ENCODE measurements at regions not wholly inside any gene's neighbourhood (a gene's known extent, or its start where the extent isn't known, plus 50 kb on each side); places are given as distances from the start of the nearest gene placed in this dataset.
"Not testable (repeated sequence)": the region's sequence is repeated elsewhere in the genome, so short reads cannot be mapped to it uniquely, and the experiment has no call there.

DNA sequence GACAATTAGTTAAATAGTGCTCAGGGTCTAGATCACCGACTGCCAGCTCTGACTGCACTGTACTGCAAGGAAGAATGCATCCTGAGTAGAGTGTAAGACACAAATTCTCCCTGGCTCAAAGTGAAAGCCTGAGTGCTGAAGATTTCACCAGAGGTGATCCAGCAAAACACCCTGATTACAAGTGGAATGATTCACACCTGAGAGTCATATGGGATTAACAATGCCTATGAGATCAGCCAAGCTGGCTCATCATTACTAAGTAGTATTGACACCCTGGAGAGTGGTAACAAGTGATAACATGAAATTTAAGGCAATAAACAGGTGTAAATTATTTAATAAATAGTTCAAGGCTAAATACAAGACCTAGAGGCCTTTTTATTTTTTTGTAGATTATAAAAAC, 403.8 kb upstream of the PRR20A start:
- H3K27me3 Mint-ChIP-seq (ENCODE audit: low read depth in 3 of 3): no peaks in the 10 kb centered on the region
- H3K4me1 Mint-ChIP-seq: no peaks in the 10 kb centered on the region
- no peak for DNase-seq
- H3K36me3 Mint-ChIP-seq: peaks cover 0 to 6% (median 4%) of the 10 kb centered on the region in 3 donors
- H3K9me3 Mint-ChIP-seq: peaks cover 8 to 55% (median 35%) of the 10 kb centered on the region in 6 donors
- H3K27ac Mint-ChIP-seq: no peak overlapping the region
- no peak overlapping the region for H3K4me3 Mint-ChIP-seq

DNA sequence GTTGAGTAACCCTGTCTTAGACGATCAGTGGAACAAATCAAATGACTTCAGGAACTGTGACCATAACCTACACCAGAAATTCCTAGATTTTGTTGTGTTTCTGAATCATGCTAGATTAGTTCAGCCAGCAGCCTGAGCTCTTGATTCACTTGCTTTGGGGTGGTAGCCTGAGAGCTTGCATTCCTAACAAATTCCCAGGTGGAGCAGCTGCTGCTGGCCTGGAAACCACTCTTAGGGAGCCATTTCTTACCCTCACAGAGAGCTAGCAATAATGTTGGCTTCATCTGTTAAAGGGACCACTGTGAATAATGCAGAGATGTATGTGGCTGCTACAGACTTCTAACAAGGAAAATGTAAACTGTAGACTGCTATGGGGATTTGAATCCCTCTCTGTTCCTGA, 388.1 kb upstream of the PRR20A start:
- DNase-seq: no peak
- Mint-ChIP-seq H3K27me3 (ENCODE audit: low read depth in 3 of 3) (no peaks in the 10 kb centered on the region), H3K4me1 (no peaks in the 10 kb centered on the region), H3K9me3 (peaks cover 11 to 50% (median 18%) of the 10 kb centered on the region in 6 donors), H3K27ac (no peak overlapping the region), H3K4me3 (no peak overlapping the region), H3K36me3 (no peaks in the 10 kb centered on the region)

DNA sequence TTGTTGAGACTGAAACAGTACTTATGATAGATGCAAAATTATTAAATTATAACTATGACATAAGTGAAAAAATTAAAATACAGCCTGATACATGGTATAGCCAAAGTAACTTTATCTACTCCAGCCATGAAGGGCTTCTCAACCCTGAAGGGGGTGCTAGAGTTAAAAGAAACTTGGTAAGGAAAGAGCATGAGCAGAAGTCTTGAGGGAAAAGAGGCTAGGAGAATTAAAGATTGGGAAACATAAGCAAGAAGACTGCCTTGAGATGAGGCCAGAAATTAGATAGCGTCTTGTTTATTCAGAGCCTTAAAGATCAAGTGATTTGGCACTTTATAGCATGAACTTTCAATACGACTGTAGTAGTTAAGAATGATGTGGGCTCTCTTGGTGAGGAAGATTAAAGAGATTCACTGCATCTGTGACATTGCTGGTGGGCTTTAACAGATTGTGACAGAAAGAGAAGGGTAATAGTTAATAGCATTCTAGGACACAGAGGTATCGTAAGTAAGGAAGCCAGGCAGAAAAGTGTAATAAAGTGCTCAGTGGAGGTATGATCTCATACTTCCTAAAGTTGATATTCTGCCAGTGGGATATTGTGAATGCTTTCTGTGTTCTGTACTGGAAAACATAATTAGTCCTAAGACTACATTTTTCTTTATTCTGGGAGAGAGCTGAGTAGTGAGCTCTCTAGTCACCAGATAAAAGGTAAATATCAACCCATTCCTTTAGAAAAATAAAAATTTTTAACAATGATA, 385.4 kb upstream of the PRR20A start:
- Mint-ChIP-seq H3K27ac (no peak overlapping the region), H3K9me3 (peaks cover 11 to 54% (median 26%) of the 10 kb centered on the region in 6 donors), H3K36me3 (peaks cover 0 to 6% (median 0%) of the 10 kb centered on the region in 3 donors), H3K4me1 (no peaks in the 10 kb centered on the region), H3K4me3 (no peak overlapping the region), H3K27me3 (ENCODE audit: low read depth in 3 of 3) (peaks cover 0 to under 1% (median 0%) of the 10 kb centered on the region in 3 donors)
- DNase-seq: no peak

DNA sequence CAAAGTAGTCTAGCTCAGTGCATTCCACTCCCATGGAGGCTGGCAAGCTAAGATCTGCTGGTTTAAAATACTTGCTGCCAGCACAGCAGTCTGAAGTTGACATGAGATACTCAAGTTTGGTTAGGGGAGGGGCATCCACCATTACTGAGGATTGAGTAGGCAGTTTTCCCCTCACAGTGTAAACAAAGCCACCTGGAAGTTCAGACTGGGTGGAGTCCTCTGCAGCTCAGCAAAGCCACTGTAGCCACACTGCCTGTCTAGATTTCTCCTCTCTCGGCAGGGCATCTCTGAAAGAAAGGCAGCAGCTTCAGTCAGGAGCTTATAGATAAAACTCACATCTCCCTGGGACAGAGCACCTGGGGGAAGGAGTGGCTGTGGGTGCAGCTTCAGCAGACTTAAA, 377.4 kb upstream of the PRR20A start:
- not testable (repeated sequence) for H3K27me3 Mint-ChIP-seq (ENCODE audit: low read depth in 3 of 3); H3K27ac Mint-ChIP-seq; H3K36me3 Mint-ChIP-seq; DNase-seq; H3K4me3 Mint-ChIP-seq; H3K4me1 Mint-ChIP-seq
- peaks cover 23 to 75% (median 59%) of the 10 kb centered on the region in 6 donors for H3K9me3 Mint-ChIP-seq

DNA sequence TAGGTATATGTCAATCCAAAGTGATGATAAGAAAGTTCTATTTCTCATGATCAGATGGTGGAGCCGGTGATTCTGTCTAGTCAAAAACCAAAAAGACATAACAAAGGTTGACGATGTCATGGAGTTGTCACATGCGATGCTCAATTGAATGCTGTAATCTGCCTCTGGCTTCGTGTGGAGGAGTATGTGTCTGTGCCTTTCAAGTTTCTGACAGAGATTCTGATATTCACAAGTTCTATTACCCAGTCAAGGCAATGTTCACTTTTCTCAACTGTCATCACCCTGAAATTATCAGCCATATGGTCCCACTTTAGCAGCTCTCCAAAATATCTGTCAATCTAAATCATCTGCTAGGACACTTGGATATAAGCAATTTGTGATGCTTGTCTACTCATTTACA, 367.6 kb upstream of the PRR20A start:
- Mint-ChIP-seq H3K36me3 (no peaks in the 10 kb centered on the region), H3K27me3 (ENCODE audit: low read depth in 3 of 3) (peaks cover 0 to 3% (median 2%) of the 10 kb centered on the region in 3 donors), H3K9me3 (peaks cover 9 to 46% (median 30%) of the 10 kb centered on the region in 6 donors), H3K4me1 (no peaks in the 10 kb centered on the region), H3K4me3 (no peak overlapping the region), H3K27ac (no peak overlapping the region)
- no peak for DNase-seq

DNA sequence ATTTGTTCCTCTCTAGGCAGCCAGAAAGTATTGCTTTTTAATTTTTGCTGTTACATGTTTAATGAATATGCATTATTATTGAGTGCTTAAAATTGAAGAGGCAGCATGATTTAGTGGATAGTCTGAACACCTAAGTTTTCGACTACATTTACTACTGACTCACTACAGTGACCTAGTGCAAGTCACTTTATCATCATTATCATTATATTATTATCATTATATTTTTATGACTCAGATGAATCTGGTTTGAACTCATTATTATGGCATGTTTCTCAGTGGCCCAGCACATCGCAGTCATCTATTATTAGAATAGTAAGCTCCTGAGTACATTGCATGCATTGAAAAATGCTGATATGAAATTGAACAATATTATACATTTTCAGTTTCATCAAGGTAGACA, 351.2 kb upstream of the PRR20A start:
- no peaks in the 10 kb centered on the region for H3K36me3 Mint-ChIP-seq
- H3K27ac Mint-ChIP-seq: no peak overlapping the region
- no peak for DNase-seq
- H3K4me1 Mint-ChIP-seq: no peaks in the 10 kb centered on the region
- H3K4me3 Mint-ChIP-seq: no peak overlapping the region
- no peaks in the 10 kb centered on the region for H3K27me3 Mint-ChIP-seq (ENCODE audit: low read depth in 3 of 3)
- H3K9me3 Mint-ChIP-seq: peaks cover 6 to 41% (median 20%) of the 10 kb centered on the region in 6 donors

DNA sequence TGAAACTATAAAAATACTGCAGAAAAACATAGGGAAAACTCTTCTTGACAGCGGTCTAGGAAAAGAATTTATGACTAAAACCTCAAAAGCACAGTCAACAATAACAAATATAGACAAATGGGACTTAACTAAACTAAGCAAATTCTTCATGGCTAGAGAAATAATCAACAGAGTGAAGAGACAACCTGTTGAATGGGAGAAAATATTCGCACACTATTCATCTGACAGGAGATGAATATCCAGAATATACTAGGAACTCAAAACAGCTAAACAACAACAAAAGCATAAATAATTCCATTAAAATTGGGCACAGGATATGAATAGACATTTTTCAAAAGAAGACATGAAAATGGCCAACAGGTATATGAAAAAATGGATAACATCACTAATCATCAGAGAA, 303.6 kb upstream of the PRR20A start:
- H3K4me3 Mint-ChIP-seq: no peak overlapping the region
- no peaks in the 10 kb centered on the region for H3K4me1 Mint-ChIP-seq
- DNase-seq: no peak
- no peak overlapping the region for H3K27ac Mint-ChIP-seq
- no peaks in the 10 kb centered on the region for H3K36me3 Mint-ChIP-seq
- peaks cover 7 to 44% (median 29%) of the 10 kb centered on the region in 6 donors for H3K9me3 Mint-ChIP-seq
- peaks cover 0 to 2% (median 2%) of the 10 kb centered on the region in 3 donors for H3K27me3 Mint-ChIP-seq (ENCODE audit: low read depth in 3 of 3)

DNA sequence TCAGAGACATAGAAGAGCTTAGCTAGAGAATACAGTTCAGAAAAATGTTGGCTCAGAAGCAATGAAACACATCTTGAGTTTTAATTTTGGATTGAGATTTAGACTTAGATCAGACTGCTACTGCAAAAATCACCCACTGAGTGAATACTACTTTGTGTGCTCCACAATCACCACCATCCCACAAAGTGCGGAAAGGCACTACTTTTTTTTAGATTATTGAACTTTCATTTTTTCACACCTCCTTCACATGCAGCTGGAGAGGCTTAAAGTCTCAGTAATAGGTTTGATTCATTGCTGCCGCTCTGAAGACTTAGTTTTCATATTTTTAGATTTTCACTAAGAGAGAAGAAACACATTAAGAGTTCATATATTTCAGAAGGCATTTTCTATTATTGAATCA, 289.9 kb upstream of the PRR20A start:
- no peak overlapping the region for H3K27ac Mint-ChIP-seq
- H3K27me3 Mint-ChIP-seq (ENCODE audit: low read depth in 3 of 3): no peaks in the 10 kb centered on the region
- peaks cover 4 to 44% (median 30%) of the 10 kb centered on the region in 6 donors for H3K9me3 Mint-ChIP-seq
- no peaks in the 10 kb centered on the region for H3K4me1 Mint-ChIP-seq
- H3K36me3 Mint-ChIP-seq: peaks cover 0 to 3% (median 0%) of the 10 kb centered on the region in 3 donors
- DNase-seq: no peak
- no peak overlapping the region for H3K4me3 Mint-ChIP-seq

DNA sequence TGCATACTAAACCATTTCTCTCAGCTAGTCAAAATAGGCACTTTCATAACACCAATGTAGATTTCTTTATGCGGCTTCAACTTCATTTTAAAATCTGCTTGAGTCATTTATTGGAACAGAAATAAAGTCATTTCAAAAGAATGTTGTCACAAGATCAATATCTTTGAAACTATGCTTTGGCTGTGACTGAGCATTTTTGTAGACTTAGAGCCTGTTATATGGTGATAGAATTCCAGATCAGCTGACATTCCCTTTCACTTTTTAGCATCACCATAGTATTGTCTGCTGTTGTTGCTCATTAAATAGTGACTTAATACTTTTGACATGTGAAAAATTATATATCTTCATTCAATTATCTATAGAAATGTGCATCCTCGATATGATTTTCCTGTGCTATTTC, 279.2 kb upstream of the PRR20A start:
- no peak for DNase-seq
- H3K27ac Mint-ChIP-seq: no peak overlapping the region
- no peak overlapping the region for H3K4me3 Mint-ChIP-seq
- no peaks in the 10 kb centered on the region for H3K27me3 Mint-ChIP-seq (ENCODE audit: low read depth in 3 of 3)
- peaks cover 0 to 4% (median 0%) of the 10 kb centered on the region in 3 donors for H3K36me3 Mint-ChIP-seq
- peaks cover 5 to 34% (median 27%) of the 10 kb centered on the region in 6 donors for H3K9me3 Mint-ChIP-seq
- H3K4me1 Mint-ChIP-seq: no peaks in the 10 kb centered on the region

DNA sequence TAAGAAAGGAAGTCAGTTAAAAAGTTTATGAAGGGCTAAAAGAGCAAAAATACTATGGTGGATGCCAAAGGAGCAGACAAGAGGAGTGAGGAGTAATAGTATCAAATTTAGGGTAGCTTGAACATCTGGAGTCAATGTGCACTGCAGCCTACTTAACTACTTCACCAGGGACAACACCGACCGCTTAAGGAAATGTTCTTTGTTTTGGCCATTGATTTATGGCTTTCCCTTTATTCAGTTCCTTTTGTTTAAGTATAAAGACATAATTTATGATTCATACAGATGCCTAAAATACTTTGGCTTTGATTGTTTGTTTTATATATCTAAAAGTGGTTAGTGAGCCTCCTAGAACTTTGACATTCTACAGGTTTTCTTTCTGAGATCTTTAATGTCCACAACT, 276.3 kb upstream of the PRR20A start:
- Mint-ChIP-seq H3K36me3 (peaks cover 0 to 4% (median 0%) of the 10 kb centered on the region in 3 donors), H3K4me3 (no peak overlapping the region)

DNA sequence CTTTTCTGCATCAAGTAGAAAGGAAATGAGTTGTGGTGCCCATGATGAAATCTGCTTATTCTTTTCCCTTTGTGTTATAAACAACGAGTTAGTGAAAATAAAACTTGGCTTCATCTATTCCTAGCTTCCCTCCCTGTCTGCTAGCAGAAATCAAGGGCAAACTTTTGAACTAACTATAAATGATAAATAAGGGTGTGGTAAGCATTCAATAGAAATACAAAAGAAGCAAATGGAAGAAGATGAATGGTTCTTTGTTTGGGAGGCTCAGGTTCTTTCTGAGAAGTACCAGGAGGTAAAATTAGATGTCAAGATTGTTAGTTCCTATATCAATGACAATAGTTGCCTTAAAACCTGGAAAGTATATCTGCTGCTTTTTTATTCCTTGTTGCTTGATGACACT, 275.3 kb upstream of the PRR20A start:
- Mint-ChIP-seq H3K27ac (no peak overlapping the region), H3K36me3 (peaks cover 0 to 4% (median 0%) of the 10 kb centered on the region in 3 donors), H3K27me3 (ENCODE audit: low read depth in 3 of 3) (no peaks in the 10 kb centered on the region), H3K9me3 (peaks cover 5 to 35% (median 29%) of the 10 kb centered on the region in 6 donors), H3K4me1 (no peaks in the 10 kb centered on the region), H3K4me3 (no peak overlapping the region)
- DNase-seq: no peak

More for the DNA sequence above, 276.3 kb upstream of the PRR20A start:
- H3K27me3 Mint-ChIP-seq (ENCODE audit: low read depth in 3 of 3): no peaks in the 10 kb centered on the region
- peaks cover 5 to 30% (median 27%) of the 10 kb centered on the region in 6 donors for H3K9me3 Mint-ChIP-seq
- no peaks in the 10 kb centered on the region for H3K4me1 Mint-ChIP-seq
- H3K27ac Mint-ChIP-seq: no peak overlapping the region
- no peak for DNase-seq

DNA sequence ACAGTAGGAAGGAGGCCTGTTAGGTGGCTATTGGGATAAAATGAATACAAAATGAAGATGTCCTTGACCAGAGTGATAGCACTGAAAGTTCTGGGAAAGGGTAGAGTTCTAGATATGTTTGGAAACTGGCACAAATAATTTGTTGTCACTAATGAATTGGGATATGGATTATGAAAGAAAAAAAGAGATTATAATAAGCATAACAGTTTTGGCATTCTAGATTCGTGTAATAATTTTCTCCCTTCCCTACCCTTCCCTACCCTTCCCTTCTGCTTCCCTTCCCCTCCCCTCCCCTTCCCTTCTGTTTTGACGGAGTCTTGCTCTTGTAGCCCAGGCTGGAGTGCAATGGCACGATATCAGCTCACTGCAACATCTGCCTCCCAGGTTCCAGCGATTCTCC, 271.0 kb upstream of the PRR20A start:
- Mint-ChIP-seq H3K4me3 (no peak overlapping the region), H3K4me1 (no peaks in the 10 kb centered on the region), H3K36me3 (no peaks in the 10 kb centered on the region), H3K27me3 (ENCODE audit: low read depth in 3 of 3) (no peaks in the 10 kb centered on the region), H3K27ac (no peak overlapping the region), H3K9me3 (peaks cover 4 to 33% (median 21%) of the 10 kb centered on the region in 6 donors)
- no peak for DNase-seq

DNA sequence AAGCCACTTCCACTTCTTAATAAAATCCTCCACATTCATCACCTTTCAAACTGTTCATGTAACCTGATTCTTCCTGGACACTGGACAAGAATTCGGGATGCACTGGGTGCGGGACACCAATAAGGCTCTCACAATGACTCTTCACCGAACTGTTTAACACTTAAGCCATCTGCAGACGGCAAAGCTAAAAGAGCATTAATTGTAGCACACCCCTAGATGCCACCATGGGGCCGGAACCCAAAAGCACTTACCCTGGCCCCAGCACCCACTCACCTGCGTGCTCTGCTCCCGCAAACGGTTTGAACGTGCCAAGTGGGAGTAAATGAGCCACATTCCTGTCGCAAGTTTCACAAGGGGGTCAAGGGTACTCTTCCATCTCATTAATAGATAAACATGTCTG, 254.3 kb upstream of the PRR20A start:
- peaks cover 0 to 4% (median 0%) of the 10 kb centered on the region in 3 donors for H3K27me3 Mint-ChIP-seq (ENCODE audit: low read depth in 3 of 3)
- H3K36me3 Mint-ChIP-seq: peaks cover 0 to 2% (median 0%) of the 10 kb centered on the region in 3 donors
- no peak for DNase-seq
- no peaks in the 10 kb centered on the region for H3K4me1 Mint-ChIP-seq
- H3K27ac Mint-ChIP-seq: no peak overlapping the region
- H3K4me3 Mint-ChIP-seq: no peak overlapping the region
- peaks cover 4 to 41% (median 27%) of the 10 kb centered on the region in 6 donors for H3K9me3 Mint-ChIP-seq

DNA sequence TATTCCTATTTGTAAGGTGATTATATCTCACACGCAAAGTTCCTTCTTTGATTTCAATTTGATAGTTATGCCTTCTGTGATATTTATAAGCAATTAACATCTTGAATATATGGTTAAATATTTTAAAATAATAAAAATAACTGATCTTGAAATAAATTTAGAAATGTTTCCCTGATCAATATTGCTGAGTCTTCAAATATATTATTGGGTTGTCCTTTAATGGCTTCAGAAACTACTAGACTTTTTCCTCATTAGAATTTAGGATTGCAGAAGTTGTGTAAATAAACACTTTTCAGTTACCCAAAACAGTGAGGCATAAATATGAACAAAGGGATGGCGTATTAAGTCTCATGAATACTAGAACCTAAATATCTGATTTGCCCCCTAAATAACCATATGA, 252.3 kb upstream of the PRR20A start:
- no peak overlapping the region for H3K27ac Mint-ChIP-seq
- peaks cover 5 to 45% (median 24%) of the 10 kb centered on the region in 6 donors for H3K9me3 Mint-ChIP-seq
- H3K4me3 Mint-ChIP-seq: no peak overlapping the region

DNA sequence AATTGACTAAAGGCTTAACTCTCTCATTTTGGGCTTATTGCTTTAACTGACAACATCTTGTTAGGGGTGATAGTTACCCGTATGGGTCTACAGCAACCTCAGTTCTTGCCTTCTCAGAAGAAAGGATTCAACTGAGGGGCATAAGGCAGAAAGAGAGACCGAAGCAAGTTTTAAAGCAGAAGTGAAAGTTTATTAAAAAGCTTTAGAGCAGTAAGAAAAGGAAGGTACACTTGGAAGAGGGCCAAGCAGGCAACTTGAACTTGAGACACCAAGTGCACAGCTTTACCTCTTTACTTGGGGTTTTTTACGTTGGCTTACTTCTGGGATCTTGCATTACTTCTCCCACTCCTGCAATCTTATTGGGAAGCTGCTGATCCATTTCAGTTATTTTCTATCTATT, 246.9 kb upstream of the PRR20A start:
- H3K4me1 Mint-ChIP-seq: no peaks in the 10 kb centered on the region
- H3K36me3 Mint-ChIP-seq: no peaks in the 10 kb centered on the region
- no peak for DNase-seq
- peaks cover 6 to 39% (median 18%) of the 10 kb centered on the region in 6 donors for H3K9me3 Mint-ChIP-seq
- no peak overlapping the region for H3K27ac Mint-ChIP-seq
- no peak overlapping the region for H3K4me3 Mint-ChIP-seq
- peaks cover 0 to 2% (median 0%) of the 10 kb centered on the region in 3 donors for H3K27me3 Mint-ChIP-seq (ENCODE audit: low read depth in 3 of 3)

More for the DNA sequence above, 252.3 kb upstream of the PRR20A start:
- no peak for DNase-seq
- no peaks in the 10 kb centered on the region for H3K27me3 Mint-ChIP-seq (ENCODE audit: low read depth in 3 of 3)
- H3K36me3 Mint-ChIP-seq: no peaks in the 10 kb centered on the region
- no peaks in the 10 kb centered on the region for H3K4me1 Mint-ChIP-seq

All from immature natural killer cell (primary cell).